Nephron (organoid): ENCODE measurements at regions not wholly inside any gene's neighbourhood (a gene's known extent, or its start where the extent isn't known, plus 50 kb on each side); places are given as distances from the start of the nearest gene placed in this dataset.
A peak's percentile ranks its signal among the peaks of the same experiment; 100 is the strongest.

Experiments
- H3K27ac Mint-ChIP-seq, 3 experiments: 2 replicates each; pipeline ENCODE4 v1.8.0; 2020; ENCODE audit warnings: mixed read lengths in 3 of 3, mild to moderate bottlenecking in 2 of 3, moderate library complexity in 1 of 3
- H3K27me3 Mint-ChIP-seq: 2 replicates; pipeline ENCODE4 v1.8.0; 2021; ENCODE audit warnings: low read depth, mild to moderate bottlenecking, moderate library complexity, mixed read lengths
- H3K36me3 Mint-ChIP-seq: 2 replicates; pipeline ENCODE4 v1.8.0; 2020; ENCODE audit warnings: low read depth, mixed read lengths
- H3K4me1 Mint-ChIP-seq: 2 replicates; pipeline ENCODE4 v1.8.0; 2020; ENCODE audit warnings: mixed read lengths
- H3K4me3 Mint-ChIP-seq, 3 experiments: 2 replicates each; pipeline ENCODE4 v1.8.0; 2020; ENCODE audit warnings: mild to moderate bottlenecking in 3 of 3, mixed read lengths in 3 of 3, moderate library complexity in 2 of 3
- H3K9me3 Mint-ChIP-seq: 2 replicates; pipeline ENCODE4 v1.8.0; 2020; ENCODE audit warnings: mixed read lengths
- CTCF ChIP-seq, 3 experiments: fragments of 200-600 bp; sonication (generic); IDR thresholded peaks; one replicate each; pipeline ENCODE4 v1.5.0; 2021; ENCODE audit warnings: antibody characterized with exemption in 3 of 3; ENCODE audit not compliant: unreplicated experiment in 3 of 3

- no peak overlapping the region for H3K27ac Mint-ChIP-seq
- peaks cover 15% of the 10 kb centered on the region for H3K4me1 Mint-ChIP-seq
Observed at GRCh38 chr2:196584903-196585302, 54.6 kb upstream of the CCDC150 start.

GRCh38 chr2:196586511-196586991 is 53.0 kb upstream of the CCDC150 start:
- no peaks in the 10 kb centered on the region for H3K27me3 Mint-ChIP-seq
- peaks cover 11% of the 10 kb centered on the region for H3K36me3 Mint-ChIP-seq
- H3K4me3 Mint-ChIP-seq: no peak overlapping the region
- H3K4me1 Mint-ChIP-seq: peaks cover 23% of the 10 kb centered on the region
- H3K9me3 Mint-ChIP-seq: peaks cover 4% of the 10 kb centered on the region
- no peak for TF ChIP-seq CTCF (IDR thresholded peaks at IDR 0.05; ENCODE audit: unreplicated experiment in 3 of 3)
- peak overlapping the region in 1 of 3 experiments; percentile 7 for H3K27ac Mint-ChIP-seq

More at GRCh38 chr2:196584903-196585302, 54.6 kb upstream of the CCDC150 start:
- H3K4me3 Mint-ChIP-seq: no peak overlapping the region
- no peaks in the 10 kb centered on the region for H3K27me3 Mint-ChIP-seq
- no peak for TF ChIP-seq CTCF (IDR thresholded peaks at IDR 0.05; ENCODE audit: unreplicated experiment in 3 of 3)
- H3K9me3 Mint-ChIP-seq: peaks cover 9% of the 10 kb centered on the region
- peaks cover 21% of the 10 kb centered on the region for H3K36me3 Mint-ChIP-seq

- peaks cover 4% of the 10 kb centered on the region for H3K9me3 Mint-ChIP-seq
- TF ChIP-seq CTCF (IDR thresholded peaks at IDR 0.05; ENCODE audit: unreplicated experiment in 3 of 3): no peak
- peaks cover 11% of the 10 kb centered on the region for H3K36me3 Mint-ChIP-seq
- peak overlapping the region in 1 of 3 experiments; percentile 7 for H3K27ac Mint-ChIP-seq
- no peak overlapping the region for H3K4me3 Mint-ChIP-seq
- no peaks in the 10 kb centered on the region for H3K27me3 Mint-ChIP-seq
- H3K4me1 Mint-ChIP-seq: peaks cover 28% of the 10 kb centered on the region
Observed at GRCh38 chr2:196587056-196587455, 52.5 kb upstream of the CCDC150 start.

GRCh38 chr2:196587739-196588138 is 51.8 kb upstream of the CCDC150 start:
- H3K27ac Mint-ChIP-seq: no peak overlapping the region
- no peaks in the 10 kb centered on the region for H3K27me3 Mint-ChIP-seq
- TF ChIP-seq CTCF (IDR thresholded peaks at IDR 0.05; ENCODE audit: unreplicated experiment in 3 of 3): no peak
- H3K4me1 Mint-ChIP-seq: peaks cover 33% of the 10 kb centered on the region
- no peaks in the 10 kb centered on the region for H3K9me3 Mint-ChIP-seq
- H3K4me3 Mint-ChIP-seq: no peak overlapping the region
- peaks cover 6% of the 10 kb centered on the region for H3K36me3 Mint-ChIP-seq

- peaks cover 8% of the 10 kb centered on the region for H3K27me3 Mint-ChIP-seq
- H3K4me3 Mint-ChIP-seq: peak overlapping the region in 1 of 3 experiments; percentile 34
- H3K4me1 Mint-ChIP-seq: peaks cover 32% of the 10 kb centered on the region
- no peaks in the 10 kb centered on the region for H3K9me3 Mint-ChIP-seq
- no peak overlapping the region for H3K27ac Mint-ChIP-seq
- no peaks in the 10 kb centered on the region for H3K36me3 Mint-ChIP-seq
- TF ChIP-seq CTCF (IDR thresholded peaks at IDR 0.05; ENCODE audit: unreplicated experiment in 3 of 3): no peak
Observed at GRCh38 chr2:196589419-196589818, 50.1 kb upstream of the CCDC150 start.
